IMR-90 (cell line): ENCODE measurements at regions not wholly inside any gene's neighbourhood (a gene's known extent, or its start where the extent isn't known, plus 50 kb on each side); places are given as distances from the start of the nearest gene placed in this dataset.
"Not testable (repeated sequence)": the region's sequence is repeated elsewhere in the genome, so short reads cannot be mapped to it uniquely, and the experiment has no call there.

Experiments used
- ATAC-seq: fragments of 200-7000 bp; cut with Tn5 transposase; 2 replicates; pipeline ENCODE4 v1.9.1; 2020; ENCODE audit warnings: low read depth, mild to moderate bottlenecking, moderate library complexity
- BruUV-seq: library from RNA; stranded (reverse); fragments of 400-500 nt; replicated peaks from 2 replicates; lab custom pipeline; 2021; lab: Mats Ljungman, UMichigan
- CTCF ChIA-PET: fragments of 300-600 bp; formaldehyde crosslinking; extraction: SDS; loops from one replicate; lab custom pipeline; 2021; ENCODE audit warnings: antibody characterized with exemption; lab: Yijun Ruan, JAX
- POLR2A ChIA-PET: fragments of 300-600 bp; sonication (Branson Sonifier 250); formaldehyde crosslinking; loops from one replicate; lab custom pipeline; 2022; ENCODE audit warnings: antibody characterized with exemption; ENCODE audit not compliant: unreplicated experiment; lab: Charles Lee
- DNase-seq: peaks from one replicate; pipeline ENCODE4 v3.0.0; 2013
- H2AFZ ChIP-seq: replicated peaks from 2 replicates; pipeline ENCODE3; 2013; ENCODE audit warnings: low read length, mild to moderate bottlenecking; ENCODE audit not compliant: poor library complexity
- H2AK5ac ChIP-seq: 2 replicates; pipeline ENCODE4 v1.6.1; 2013; ENCODE audit warnings: low read depth, low read length, inconsistent platforms
- H2AK9ac ChIP-seq: replicated peaks from 2 replicates; pipeline ENCODE3; 2013; ENCODE audit warnings: mild to moderate bottlenecking, low read depth, low read length, moderate library complexity; ENCODE audit not compliant: poor library complexity
- H2BK120ac ChIP-seq: 2 replicates; pipeline ENCODE4 v1.6.1; 2013; ENCODE audit warnings: low read depth, low read length, inconsistent platforms
- H2BK15ac ChIP-seq: 3 replicates; pipeline ENCODE4 v1.6.1; 2013; ENCODE audit warnings: low read depth, low read length, inconsistent platforms
- H2BK20ac ChIP-seq: 2 replicates; pipeline ENCODE4 v1.6.1; 2013; ENCODE audit warnings: low read depth, mild to moderate bottlenecking, inconsistent platforms, low read length, moderate library complexity
- H2BK5ac ChIP-seq: 2 replicates; pipeline ENCODE4 v1.6.1; 2013; ENCODE audit warnings: mild to moderate bottlenecking, low read depth, low read length, inconsistent platforms; ENCODE audit not compliant: poor library complexity, severe bottlenecking
- H3K14ac ChIP-seq: replicated peaks from 2 replicates; pipeline ENCODE4 v1.6.1; 2013; ENCODE audit warnings: low read depth, low read length, inconsistent platforms
- H3K18ac ChIP-seq: 2 replicates; pipeline ENCODE4 v1.6.1; 2013; ENCODE audit warnings: low read depth, low read length, control low read depth
- H3K23ac ChIP-seq: 2 replicates; pipeline ENCODE4 v1.6.1; 2013; ENCODE audit warnings: low read depth, low read length, inconsistent platforms
- H3K27ac ChIP-seq: 2 replicates; pipeline ENCODE4 v1.5.1; 2013; ENCODE audit warnings: mild to moderate bottlenecking, control low read depth, low read length; ENCODE audit not compliant: insufficient read depth
- H3K27me3 ChIP-seq: 2 replicates; pipeline ENCODE4 v1.6.1; 2013; ENCODE audit warnings: low read length; ENCODE audit not compliant: control insufficient read depth, insufficient read depth
- H3K36me3 ChIP-seq: 2 replicates; pipeline ENCODE4 v1.6.1; 2013; ENCODE audit warnings: low read length, mixed read lengths; ENCODE audit not compliant: control insufficient read depth, insufficient read depth
- H3K4ac ChIP-seq: 2 replicates; pipeline ENCODE4 v1.6.1; 2013; ENCODE audit warnings: low read depth, low read length, inconsistent platforms
- H3K4me1 ChIP-seq: 2 replicates; pipeline ENCODE4 v1.6.1; 2013; ENCODE audit warnings: low read length, mixed read lengths; ENCODE audit not compliant: control insufficient read depth, insufficient read depth
- H3K4me2 ChIP-seq: 2 replicates; pipeline ENCODE4 v1.6.1; 2013; ENCODE audit warnings: low read depth, mild to moderate bottlenecking, control low read depth, low read length, moderate library complexity
- H3K4me3 ChIP-seq: 2 replicates; pipeline ENCODE4 v1.5.1; 2013; ENCODE audit warnings: low read depth, mild to moderate bottlenecking, control low read depth, low read length, moderate library complexity; ENCODE audit not compliant: insufficient read depth
- H3K56ac ChIP-seq: 2 replicates; pipeline ENCODE4 v1.6.1; 2013; ENCODE audit warnings: low read length, inconsistent platforms; ENCODE audit not compliant: insufficient read depth; ENCODE audit errors: extremely low read depth
- H3K79me1 ChIP-seq, 2 experiments: 2 replicates each; pipeline ENCODE4 v1.6.1; 2013; ENCODE audit warnings: low read length in 2 of 2, inconsistent platforms in 1 of 2, low read depth in 1 of 2
- H3K9ac ChIP-seq: 2 replicates; pipeline ENCODE4 v1.6.1; 2013; ENCODE audit warnings: low read depth, low read length, control low read depth
- H3K9me1 ChIP-seq: 2 replicates; pipeline ENCODE4 v1.6.1; 2013; ENCODE audit warnings: low read length, inconsistent platforms; ENCODE audit not compliant: insufficient read depth
- H3K9me3 ChIP-seq: 2 replicates; pipeline ENCODE4 v1.6.1; 2013; ENCODE audit warnings: low read length; ENCODE audit not compliant: control insufficient read depth, insufficient read depth
- H4K20me1 ChIP-seq: 2 replicates; pipeline ENCODE4 v1.6.1; 2013; ENCODE audit warnings: low read length, inconsistent platforms; ENCODE audit not compliant: insufficient read depth
- H4K5ac ChIP-seq: 2 replicates; pipeline ENCODE4 v1.6.1; 2013; ENCODE audit warnings: mild to moderate bottlenecking, low read depth, low read length, control low read depth
- H4K8ac ChIP-seq, 2 experiments: 2 replicates each; pipeline ENCODE4 v1.6.1; 2013; ENCODE audit warnings: low read depth in 2 of 2, low read length in 2 of 2, control low read depth in 1 of 2, inconsistent platforms in 1 of 2
- H4K91ac ChIP-seq: 2 replicates; pipeline ENCODE4 v1.6.1; 2013; ENCODE audit warnings: low read depth, low read length, inconsistent platforms; ENCODE audit not compliant: insufficient read depth
- CEBPB ChIP-seq: IDR thresholded peaks from 2 replicates; pipeline ENCODE4 v1.6.1; 2012; ENCODE audit warnings: low read depth, low read length, improper control_type of control experiment
- FOS ChIP-seq: fragments of 150-350 bp; IDR thresholded peaks from 2 replicates; pipeline ENCODE4 v1.6.1; 2016; ENCODE audit warnings: low read depth, low read length
- WGBS, 2 experiments: methylation state at CpG; one replicate each; pipeline versions ENCODE4 v1.1.5 to v1.1.7; 2013; ENCODE audit warnings: missing lambda C conversion rate in 2 of 2; ENCODE audit not compliant: insufficient read length in 1 of 2; ENCODE audit errors: extremely low coverage in 2 of 2; 5-methylcytosine and 5-hydroxymethylcytosine counted together
- dilution Hi-C: fragments of 300-500 bp; cut with HindIII; formaldehyde crosslinking; loops from one replicate; pipeline ENCODE4 v1.14.3; 2018; ENCODE audit warnings: low sequenced_read_pairs; ENCODE audit not compliant: unreplicated experiment
- in situ Hi-C: fragments of 300-500 bp; cut with MboI; formaldehyde crosslinking; loops from 3 replicates; pipeline ENCODE4 v1.14.3; 2019; ENCODE audit warnings: low sequenced_read_pairs, inconsistent platforms, mixed read lengths
- intact Hi-C: fragments of 100-400 bp; cut with micrococcal nuclease; formaldehyde crosslinking; loops from 2 replicates; pipeline ENCODE4 v1.10.0; 2022

GRCh38 chr3:59364496-59364895, 314.7 kb upstream of the CFAP20DC start:
- H2BK120ac ChIP-seq: no peak overlapping the region
- no peak overlapping the region for H3K9ac ChIP-seq
- BruUV-seq: no TSS peak
- no peak overlapping the region for H2BK5ac ChIP-seq
- H2BK20ac ChIP-seq: no peak overlapping the region
- dilution Hi-C loops (no loop called here), intact Hi-C loops (no loop called here), in situ Hi-C loops (no loop called here)
- H2AFZ ChIP-seq: no peak overlapping the region
- no peaks in the 10 kb centered on the region for H4K20me1 ChIP-seq
- no peak overlapping the region for H3K4ac ChIP-seq
- H3K79me1 ChIP-seq: no peaks in the 10 kb centered on the region
- H3K23ac ChIP-seq: no peak overlapping the region
- no CpG with 5 or more reads among the region's 4 CpGs for WGBS, 2 experiments
- no peak overlapping the region for H2BK15ac ChIP-seq
- H2AK5ac ChIP-seq: no peak overlapping the region
- H3K27me3 ChIP-seq: no peaks in the 10 kb centered on the region
- no peak overlapping the region for H3K4me3 ChIP-seq
- H3K56ac ChIP-seq: no peak overlapping the region
- peaks cover 2% of the 10 kb centered on the region; the same call in 1 of the 2 replicates for H3K4me1 ChIP-seq
- H3K9me3 ChIP-seq: peaks cover 10% of the 10 kb centered on the region
- no peak overlapping the region for H3K4me2 ChIP-seq
- no peak overlapping the region for H3K18ac ChIP-seq
- ChIA-PET POLR2A (no interaction called here), CTCF (no interaction called here)
- H4K8ac ChIP-seq: no peak overlapping the region
- H3K27ac ChIP-seq: no peak overlapping the region
- H3K36me3 ChIP-seq: no peaks in the 10 kb centered on the region
- H3K14ac ChIP-seq: no peak overlapping the region
- H3K9me1 ChIP-seq: no peaks in the 10 kb centered on the region
- TF ChIP-seq FOS (no peak), CEBPB (peak; percentile 26; the same call in 1 of the 2 replicates)
- no peak overlapping the region for H4K5ac ChIP-seq
- no peak overlapping the region for H4K91ac ChIP-seq
- DNase-seq (peak; percentile 59), ATAC-seq (peak; percentile 67)
- H2AK9ac ChIP-seq: no peak overlapping the region

- H2BK20ac ChIP-seq, in situ Hi-C loops, H3K4me2 ChIP-seq, H3K9ac ChIP-seq, H3K14ac ChIP-seq, intact Hi-C loops, POLR2A ChIA-PET, ATAC-seq, CTCF ChIA-PET, H3K23ac ChIP-seq, H3K9me1 ChIP-seq, H2BK15ac ChIP-seq, dilution Hi-C loops, H3K27me3 ChIP-seq, H4K91ac ChIP-seq, H3K4me1 ChIP-seq, H3K4me3 ChIP-seq, DNase-seq, H3K9me3 ChIP-seq, H4K5ac ChIP-seq, H3K4ac ChIP-seq, H2AK5ac ChIP-seq, H4K8ac ChIP-seq, BruUV-seq, H3K79me1 ChIP-seq, H2BK120ac ChIP-seq, H3K36me3 ChIP-seq, H2AFZ ChIP-seq, H3K56ac ChIP-seq, H3K18ac ChIP-seq, H2AK9ac ChIP-seq, H2BK5ac ChIP-seq, H3K27ac ChIP-seq, H4K20me1 ChIP-seq: not testable (repeated sequence)
- no CpG with 5 or more reads among the region's 8 CpGs for WGBS, 2 experiments
Observed at GRCh38 chr3:59360312-59360711, 310.5 kb upstream of the CFAP20DC start.
